Esophagus squamous epithelium (tissue), 5 donors: ENCODE measurements at regions not wholly inside any gene's neighbourhood (a gene's known extent, or its start where the extent isn't known, plus 50 kb on each side); places are given as distances from the start of the nearest gene placed in this dataset.

ENCODE experiments used
- DNase-seq: peaks from one replicate; lab custom pipeline; 2025; lab: John Stamatoyannopoulos, UW
- H3K27ac ChIP-seq, 4 donors: fragments of 200-600 bp; sonication (generic); one replicate each; pipeline ENCODE4 v1.5.1; 2016 to 2019; ENCODE audit warnings: mild to moderate bottlenecking in 1 of 4
- H3K27me3 ChIP-seq, 4 donors: fragments of 200-600 bp; sonication (generic); 1 replicate in 3 of 4; 2 replicates in 1 of 4; pipeline versions ENCODE4 v1.5.1 to v1.6.0; 2017 to 2021; ENCODE audit warnings: antibody characterized with exemption in 1 of 4
- H3K36me3 ChIP-seq, 3 donors: fragments of 200-600 bp; sonication (generic); one replicate each; pipeline ENCODE4 v1.5.1; 2016 to 2019
- H3K4me1 ChIP-seq, 3 donors: fragments of 200-600 bp; sonication (generic); one replicate each; pipeline ENCODE4 v1.5.1; 2017 to 2019
- H3K4me3 ChIP-seq, 4 donors: fragments of 200-600 bp; sonication (generic); 1 replicate in 3 of 4; 2 replicates in 1 of 4; pipeline ENCODE4 v1.5.1; 2016 to 2019; ENCODE audit warnings: mild to moderate bottlenecking in 2 of 4, moderate library complexity in 1 of 4
- H3K9me3 ChIP-seq, 3 donors: fragments of 200-600 bp; sonication (generic); one replicate each; pipeline ENCODE4 v1.5.1; 2016 to 2019
- CTCF ChIP-seq, 6 experiments: fragments of 450-650 bp in 4 of 6; fragments of 200-600 bp in 2 of 6; sonication (generic) in 2 of 6; IDR thresholded peaks; one replicate each; pipeline ENCODE4 v1.5.1; 2016 to 2019; ENCODE audit warnings: antibody characterized with exemption in 6 of 6, mild to moderate bottlenecking in 4 of 6, moderate library complexity in 4 of 6
- POLR2A ChIP-seq, 4 donors: fragments of 450-650 bp; IDR thresholded peaks; one replicate each; pipeline ENCODE4 v1.6.1; 2017; ENCODE audit warnings: antibody characterized with exemption in 4 of 4, mild to moderate bottlenecking in 4 of 4, moderate library complexity in 3 of 4
- WGBS, 2 donors: methylation state at CpG; one replicate each; pipeline ENCODE4 v1.1.5; 2018; 5-methylcytosine and 5-hydroxymethylcytosine counted together
- intact Hi-C: fragments of 100-400 bp; cut with DNase I; formaldehyde crosslinking; loops from one replicate; pipeline ENCODE4 v1.15.0; 2022
- donor health status: DM: yes; HTN: yes; CAD: no.

- intact Hi-C loops, result no loop called here
- Histone ChIP-seq H3K4me3 (no peak overlapping the region), H3K27ac (no peak overlapping the region), H3K36me3 (no peaks in the 10 kb centered on the region), H3K4me1 (no peaks in the 10 kb centered on the region), H3K9me3 (no peaks in the 10 kb centered on the region), H3K27me3 (no peaks in the 10 kb centered on the region)
- 50 to 59% methylated on average over 2 to 4 of the region's 6 CpGs for WGBS, 2 donors
- DNase-seq, result no peak
- TF ChIP-seq CTCF (IDR thresholded peaks at IDR 0.05), result no peak
- TF ChIP-seq POLR2A (IDR thresholded peaks at IDR 0.05), result no peak
Measured at GRCh38 chr6:6376845-6377244, 56.4 kb upstream of the F13A1 start.

GRCh38 chr6:6377621-6378020 lies 57.2 kb upstream of the F13A1 start:
- TF ChIP-seq POLR2A (IDR thresholded peaks at IDR 0.05), result no peak
- TF ChIP-seq CTCF (IDR thresholded peaks at IDR 0.05), result no peak
- Histone ChIP-seq H3K9me3 (no peaks in the 10 kb centered on the region), H3K4me1 (no peaks in the 10 kb centered on the region), H3K27me3 (no peaks in the 10 kb centered on the region), H3K36me3 (no peaks in the 10 kb centered on the region), H3K27ac (no peak overlapping the region), H3K4me3 (no peak overlapping the region)
- 77 to 83% methylated on average over 6 of the region's 6 CpGs for WGBS, 2 donors
- intact Hi-C loops, result no loop called here
- DNase-seq, result no peak

GRCh38 chr6:6379573-6379972 lies 59.1 kb upstream of the F13A1 start:
- TF ChIP-seq CTCF (IDR thresholded peaks at IDR 0.05) (no peak), POLR2A (IDR thresholded peaks at IDR 0.05) (no peak)
- Histone ChIP-seq H3K4me1 (no peaks in the 10 kb centered on the region), H3K9me3 (no peaks in the 10 kb centered on the region), H3K36me3 (no peaks in the 10 kb centered on the region), H3K27ac (no peak overlapping the region), H3K27me3 (no peaks in the 10 kb centered on the region), H3K4me3 (no peak overlapping the region)
- intact Hi-C loops, result no loop called here
- no peak for DNase-seq
- WGBS, 2 donors, result 75 to 77% methylated on average over 5 of the region's 5 CpGs

GRCh38 chr6:6384520-6384919 lies 64.1 kb upstream of the F13A1 start:
- H3K27ac ChIP-seq, result no peak overlapping the region
- no peaks in the 10 kb centered on the region for H3K36me3 ChIP-seq
- no peak for DNase-seq
- no peaks in the 10 kb centered on the region for H3K9me3 ChIP-seq
- no peak overlapping the region for H3K4me3 ChIP-seq
- intact Hi-C loops, result no loop called here
- no peak for TF ChIP-seq CTCF (IDR thresholded peaks at IDR 0.05)
- no peak for TF ChIP-seq POLR2A (IDR thresholded peaks at IDR 0.05)
- H3K4me1 ChIP-seq, result no peaks in the 10 kb centered on the region
- no peaks in the 10 kb centered on the region for H3K27me3 ChIP-seq
- WGBS, 2 donors, result 40 to 53% methylated on average over 7 of the region's 7 CpGs

GRCh38 chr6:6386010-6386409 lies 65.5 kb upstream of the F13A1 start:
- intact Hi-C loops, result no loop called here
- no peak for DNase-seq
- H3K36me3 ChIP-seq, result no peaks in the 10 kb centered on the region
- peaks cover 0 to 5% (median 0%) of the 10 kb centered on the region in 4 donors for H3K27me3 ChIP-seq
- TF ChIP-seq POLR2A (IDR thresholded peaks at IDR 0.05) (no peak), CTCF (IDR thresholded peaks at IDR 0.05) (no peak)
- 50 to 51% methylated on average over 4 of the region's 4 CpGs for WGBS, 2 donors
- H3K4me1 ChIP-seq, result no peaks in the 10 kb centered on the region
- no peak overlapping the region for H3K4me3 ChIP-seq
- H3K27ac ChIP-seq, result no peak overlapping the region
- no peaks in the 10 kb centered on the region for H3K9me3 ChIP-seq
